Right lobe of liver (tissue), 6 donors: ENCODE measurements at regions not wholly inside any gene's neighbourhood (a gene's known extent, or its start where the extent isn't known, plus 50 kb on each side); places are given as distances from the start of the nearest gene placed in this dataset.

Experiments
- ATAC-seq, 4 donors: fragments of 200-7000 bp; cut with Tn5 transposase; one replicate each; pipeline ENCODE4 v1.9.1; 2020; ENCODE audit warnings: mild to moderate bottlenecking in 4 of 4, moderate library complexity in 4 of 4
- DNase-seq, 3 donors: peaks; one replicate each; pipeline ENCODE4 v3.0.0-alpha.2; 2020
- H3K27ac ChIP-seq, 3 donors: fragments of 200-600 bp; one replicate each; pipeline ENCODE4 v1.8.0; 2022
- H3K27me3 ChIP-seq, 2 donors: fragments of 200-600 bp; one replicate each; pipeline ENCODE4 v1.8.0; 2022
- H3K36me3 ChIP-seq, 4 donors: fragments of 200-600 bp; sonication (generic) in 1 of 4; one replicate each; pipeline versions ENCODE4 v1.5.1 to v1.8.0; 2017 to 2022; ENCODE audit warnings: control low read depth in 1 of 4
- H3K4me1 ChIP-seq, 4 donors: fragments of 200-600 bp; sonication (generic) in 1 of 4; one replicate each; pipeline versions ENCODE4 v1.5.1 to v1.8.0; 2017 to 2022; ENCODE audit warnings: control low read depth in 1 of 4
- H3K4me3 ChIP-seq, 3 donors: fragments of 200-600 bp; one replicate each; pipeline ENCODE4 v1.8.0; 2022
- H3K9me3 ChIP-seq, 4 donors: fragments of 200-600 bp; sonication (generic) in 1 of 4; one replicate each; pipeline versions ENCODE4 v1.5.1 to v1.8.0; 2017 to 2022; ENCODE audit warnings: control low read depth in 1 of 4
- POLR2A ChIP-seq: fragments of 450-650 bp; IDR thresholded peaks from one replicate; pipeline ENCODE4 v1.6.1; 2017; ENCODE audit warnings: antibody characterized with exemption, mild to moderate bottlenecking
- WGBS: methylation state at CpG from one replicate; pipeline ENCODE4 v1.1.6; 2018; ENCODE audit warnings: low coverage, low lambda C conversion rate; ENCODE audit not compliant: insufficient coverage; ENCODE audit errors: missing lambda C conversion rate; 5-methylcytosine and 5-hydroxymethylcytosine counted together
- intact Hi-C, 2 donors: fragments of 100-400 bp; cut with DNase I; formaldehyde crosslinking; loops; one replicate each; pipeline versions ENCODE4 v1.11.2 to v1.14.1; 2022
- TF ChIP-seq, protein P1 (sequence below), 4 donors: fragments of 200-600 bp in 3 of 4; fragments of 450-650 bp in 1 of 4; IDR thresholded peaks; one replicate each; pipeline versions ENCODE4 v1.5.1 to v1.8.0; 2016 to 2022; ENCODE audit warnings: antibody characterized with exemption in 4 of 4, mild to moderate bottlenecking in 2 of 4
- donor health status: DM: no; HTN: yes; CAD: no.
- donor health status: DM: no; HTN: no; CAD: no.
- donor health status: DM: no; HTN: no; CAD: no.
- donor health status: DM: no; HTN: yes; CAD: no.
- donor health status: DM: no; HTN: yes; CAD: no.

DNA sequence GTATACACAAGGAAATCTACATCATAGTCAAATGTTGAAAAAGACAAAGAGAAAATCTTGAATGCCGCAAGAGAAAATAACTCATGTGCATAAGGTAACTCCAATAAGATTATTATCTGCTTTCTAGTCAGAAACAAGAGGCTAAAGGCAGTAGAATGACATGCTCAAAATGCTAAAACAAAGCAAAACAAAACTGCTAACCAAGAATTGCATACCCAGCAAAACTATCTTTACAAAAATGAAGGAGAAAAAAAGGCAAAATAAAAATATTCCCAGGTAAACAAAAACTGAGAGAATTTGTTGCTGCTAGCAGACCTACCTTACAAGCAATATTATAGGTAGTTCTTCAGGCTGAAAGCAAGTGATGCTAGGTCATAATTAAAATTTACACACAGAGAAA lies 76.4 kb upstream of the TMEM158 start:
- Histone ChIP-seq H3K27me3 (no peaks in the 10 kb centered on the region), H3K9me3 (no peaks in the 10 kb centered on the region), H3K4me1 (no peaks in the 10 kb centered on the region), H3K36me3 (no peaks in the 10 kb centered on the region), H3K27ac (no peak overlapping the region), H3K4me3 (no peak overlapping the region)
- no peak for TF ChIP-seq POLR2A
- TF ChIP-seq, protein P1, sequence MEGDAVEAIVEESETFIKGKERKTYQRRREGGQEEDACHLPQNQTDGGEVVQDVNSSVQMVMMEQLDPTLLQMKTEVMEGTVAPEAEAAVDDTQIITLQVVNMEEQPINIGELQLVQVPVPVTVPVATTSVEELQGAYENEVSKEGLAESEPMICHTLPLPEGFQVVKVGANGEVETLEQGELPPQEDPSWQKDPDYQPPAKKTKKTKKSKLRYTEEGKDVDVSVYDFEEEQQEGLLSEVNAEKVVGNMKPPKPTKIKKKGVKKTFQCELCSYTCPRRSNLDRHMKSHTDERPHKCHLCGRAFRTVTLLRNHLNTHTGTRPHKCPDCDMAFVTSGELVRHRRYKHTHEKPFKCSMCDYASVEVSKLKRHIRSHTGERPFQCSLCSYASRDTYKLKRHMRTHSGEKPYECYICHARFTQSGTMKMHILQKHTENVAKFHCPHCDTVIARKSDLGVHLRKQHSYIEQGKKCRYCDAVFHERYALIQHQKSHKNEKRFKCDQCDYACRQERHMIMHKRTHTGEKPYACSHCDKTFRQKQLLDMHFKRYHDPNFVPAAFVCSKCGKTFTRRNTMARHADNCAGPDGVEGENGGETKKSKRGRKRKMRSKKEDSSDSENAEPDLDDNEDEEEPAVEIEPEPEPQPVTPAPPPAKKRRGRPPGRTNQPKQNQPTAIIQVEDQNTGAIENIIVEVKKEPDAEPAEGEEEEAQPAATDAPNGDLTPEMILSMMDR (IDR thresholded peaks at IDR 0.05): no peak
- DNase-seq (no peak), ATAC-seq (no peak)
- 86% methylated on average over 1 of the region's 1 CpG for WGBS
- intact Hi-C loops: no loop called here

DNA sequence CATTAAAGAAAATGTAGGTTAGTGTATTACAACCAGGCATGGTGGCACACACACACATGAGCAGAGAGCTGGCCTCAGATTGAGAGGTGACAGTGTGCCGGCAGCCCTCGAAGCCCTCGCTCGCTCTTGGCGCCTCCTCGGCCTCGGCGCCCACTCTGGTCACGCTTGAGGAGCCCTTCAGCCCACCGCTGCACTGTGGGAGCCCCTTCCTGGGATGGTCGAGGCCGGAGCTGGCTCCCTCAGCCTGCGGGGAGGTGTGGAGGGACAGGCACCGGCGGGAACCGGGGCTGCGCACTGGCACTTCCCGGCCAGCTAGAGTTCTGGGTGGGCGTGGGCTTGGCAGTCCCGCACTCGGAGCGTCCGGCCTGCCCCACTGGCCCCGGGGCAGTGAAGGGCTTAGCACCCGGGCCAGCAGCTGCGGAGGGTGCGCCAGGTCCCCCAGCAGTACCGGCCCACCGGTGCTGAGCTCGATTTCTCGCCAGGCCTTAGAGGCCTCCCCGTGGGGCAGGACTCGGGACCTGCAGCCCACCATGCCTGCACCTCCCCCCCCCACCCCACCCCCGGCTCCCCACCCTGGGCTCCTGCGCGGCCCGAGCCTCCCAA lies 80.4 kb upstream of the TMEM158 start:
- H3K27me3 ChIP-seq: no peaks in the 10 kb centered on the region
- 84% methylated on average over 6 of the region's 37 CpGs for WGBS
- ATAC-seq (no peak), DNase-seq (no peak)
- TF ChIP-seq POLR2A: no peak
- TF ChIP-seq, protein P1 (IDR thresholded peaks at IDR 0.05): no peak
- H3K4me1 ChIP-seq: no peaks in the 10 kb centered on the region
- no peak overlapping the region for H3K4me3 ChIP-seq
- H3K36me3 ChIP-seq: no peaks in the 10 kb centered on the region
- no peak overlapping the region for H3K27ac ChIP-seq
- intact Hi-C loops: no loop called here
- no peaks in the 10 kb centered on the region for H3K9me3 ChIP-seq

DNA sequence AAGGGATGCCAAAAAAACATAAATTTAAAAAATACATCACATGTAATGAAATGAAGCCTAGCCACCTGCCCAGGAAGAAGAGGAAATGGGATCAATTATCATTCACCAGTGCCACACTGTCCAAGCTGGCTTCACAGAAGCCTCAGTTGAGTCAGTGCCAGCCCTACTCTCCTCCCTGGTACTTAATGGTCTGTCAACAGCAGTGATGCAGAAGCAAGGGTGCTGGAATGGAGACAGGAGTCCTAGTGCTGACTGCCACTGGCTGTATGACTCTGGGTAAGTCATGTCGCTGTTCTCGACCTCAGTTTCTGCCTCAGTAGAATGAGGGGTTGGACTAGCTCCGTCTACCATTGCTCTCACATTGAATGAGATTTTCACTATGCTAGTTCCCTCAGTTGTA lies 78.5 kb upstream of the LARS2 start:
- no peaks in the 10 kb centered on the region for H3K4me1 ChIP-seq
- WGBS: 58% methylated on average over 3 of the region's 3 CpGs
- no peak overlapping the region for H3K27ac ChIP-seq
- TF ChIP-seq, protein P1 (IDR thresholded peaks at IDR 0.05): no peak
- no peak for TF ChIP-seq POLR2A
- no peaks in the 10 kb centered on the region for H3K27me3 ChIP-seq
- no peaks in the 10 kb centered on the region for H3K9me3 ChIP-seq
- H3K4me3 ChIP-seq: no peak overlapping the region
- DNase-seq: no peak
- H3K36me3 ChIP-seq: no peaks in the 10 kb centered on the region
- ATAC-seq: no peak
- intact Hi-C loops: no loop called here

DNA sequence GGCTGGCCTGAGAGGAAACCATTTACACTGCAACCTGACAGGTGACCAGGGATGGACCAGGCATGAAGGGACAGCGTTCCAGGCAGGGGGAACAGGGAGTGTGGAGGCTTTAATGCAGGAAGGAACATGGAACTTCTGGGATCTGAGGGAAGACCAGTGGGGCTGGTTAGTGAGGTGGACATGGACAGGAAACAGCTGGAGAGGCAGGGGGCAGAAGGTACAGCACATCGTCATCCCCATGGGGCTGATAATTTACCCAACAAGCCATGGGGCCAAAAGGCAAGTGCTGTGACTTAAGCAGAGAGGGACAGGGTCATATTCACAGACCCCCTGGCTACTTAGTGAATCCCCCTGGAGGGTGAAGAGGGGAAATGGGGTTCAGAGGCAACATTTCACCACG lies 77.0 kb upstream of the LARS2 start:
- Histone ChIP-seq H3K36me3 (no peaks in the 10 kb centered on the region), H3K27me3 (no peaks in the 10 kb centered on the region), H3K4me3 (no peak overlapping the region), H3K27ac (no peak overlapping the region), H3K4me1 (no peaks in the 10 kb centered on the region), H3K9me3 (no peaks in the 10 kb centered on the region)
- ATAC-seq (no peak), DNase-seq (no peak)
- WGBS: 10% methylated on average over 3 of the region's 3 CpGs
- intact Hi-C loops: no loop called here
- TF ChIP-seq, protein P1 (IDR thresholded peaks at IDR 0.05): no peak
- TF ChIP-seq POLR2A: no peak
